Keratinocyte (primary cell): ENCODE measurements at regions not wholly inside any gene's neighbourhood (a gene's known extent, or its start where the extent isn't known, plus 50 kb on each side); places are given as distances from the start of the nearest gene placed in this dataset.

Source experiments
- DNase-seq: peaks from one replicate; pipeline ENCODE4 v3.0.0-alpha.2; 2011; ENCODE audit warnings: low read depth, missing footprints, low spot score
- FAIRE-seq: peaks from 2 replicates; lab custom pipeline; 2011; peaks lifted over from hg19 to GRCh38; lab: Jason Lieb, UNC
- H2AFZ ChIP-seq: 2 replicates; pipeline ENCODE4 v1.6.0; 2012; ENCODE audit warnings: low read length, control low read depth, inconsistent platforms; ENCODE audit not compliant: control insufficient read depth
- H3K27ac ChIP-seq: 2 replicates; pipeline ENCODE4 v1.5.1; 2011; ENCODE audit warnings: low read length; ENCODE audit not compliant: control insufficient read depth, insufficient read depth
- H3K27me3 ChIP-seq: 3 replicates; pipeline ENCODE4 v1.6.0; 2011; ENCODE audit warnings: low read length; ENCODE audit not compliant: control insufficient read depth, insufficient read depth; ENCODE audit errors: extremely low read depth
- H3K36me3 ChIP-seq, 2 experiments: 2 replicates in 1 of 2; 3 replicates in 1 of 2; pipeline ENCODE4 v1.5.1; 2011; ENCODE audit warnings: low read length in 2 of 2, mild to moderate bottlenecking in 1 of 2; ENCODE audit not compliant: control insufficient read depth in 2 of 2, insufficient read depth in 2 of 2; ENCODE audit errors: extremely low read depth in 1 of 2
- H3K4me1 ChIP-seq: 3 replicates; pipeline ENCODE4 v1.5.1; 2011; ENCODE audit warnings: low read length; ENCODE audit not compliant: control insufficient read depth, insufficient read depth; ENCODE audit errors: extremely low read depth
- H3K4me2 ChIP-seq: 3 replicates; pipeline ENCODE4 v1.6.0; 2011; ENCODE audit warnings: low read depth, low read length; ENCODE audit not compliant: control insufficient read depth, insufficient read depth; ENCODE audit errors: extremely low read depth
- H3K4me3 ChIP-seq, 3 experiments: fragments of 200-600 bp in 1 of 3; sonication (generic) in 1 of 3; 2 replicates in 2 of 3; 3 replicates in 1 of 3; pipeline ENCODE4 v1.5.1; 2011 to 2016; ENCODE audit warnings: low read length in 3 of 3, mild to moderate bottlenecking in 3 of 3, control low read depth in 2 of 3, inconsistent platforms in 1 of 3, low read depth in 1 of 3, mixed read lengths in 1 of 3, mixed run types in 1 of 3, moderate library complexity in 1 of 3; ENCODE audit not compliant: control insufficient read depth in 2 of 3, insufficient read depth in 2 of 3; ENCODE audit errors: extremely low read depth in 1 of 3
- H3K79me2 ChIP-seq: 2 replicates; pipeline ENCODE4 v1.6.0; 2012; ENCODE audit warnings: low read length; ENCODE audit not compliant: control insufficient read depth, insufficient read depth
- H3K9ac ChIP-seq: 3 replicates; pipeline ENCODE4 v1.6.0; 2011; ENCODE audit warnings: low read length; ENCODE audit not compliant: control insufficient read depth, insufficient read depth; ENCODE audit errors: extremely low read depth
- H3K9me1 ChIP-seq: 3 replicates; pipeline ENCODE4 v1.6.0; 2011; ENCODE audit warnings: low read length; ENCODE audit not compliant: control insufficient read depth, insufficient read depth; ENCODE audit errors: extremely low read depth
- H3K9me3 ChIP-seq: 2 replicates; pipeline ENCODE4 v1.5.1; 2012; ENCODE audit warnings: low read depth, low read length; ENCODE audit not compliant: control insufficient read depth
- H4K20me1 ChIP-seq: 3 replicates; pipeline ENCODE4 v1.6.0; 2011; ENCODE audit warnings: low read length; ENCODE audit not compliant: control insufficient read depth, insufficient read depth; ENCODE audit errors: extremely low read depth
- EZH2 ChIP-seq: IDR thresholded peaks from one replicate; pipeline ENCODE4 v1.6.1; 2012; ENCODE audit warnings: inconsistent platforms, mild to moderate bottlenecking, low read length, moderate library complexity
- dilution Hi-C: fragments of 300-500 bp; cut with MboI; formaldehyde crosslinking; loops from one replicate; pipeline ENCODE4 v1.7.0; 2020; ENCODE audit warnings: low sequenced_read_pairs; ENCODE audit not compliant: extremely low pct_ligation_motif_present
- TF ChIP-seq, protein P1 (sequence below), 3 experiments: IDR thresholded peaks in 1 of 3; conservative IDR thresholded peaks in 1 of 3; optimal IDR thresholded peaks in 1 of 3; 2 replicates in 2 of 3; 3 replicates in 1 of 3; pipeline versions ENCODE3 to v1.5.1; 2011; ENCODE audit warnings: low read length in 3 of 3, mild to moderate bottlenecking in 3 of 3, moderate library complexity in 2 of 3, control low read depth in 1 of 3, inconsistent platforms in 1 of 3; ENCODE audit not compliant: insufficient read depth in 2 of 3; ENCODE audit errors: extremely low read depth in 1 of 3

DNA sequence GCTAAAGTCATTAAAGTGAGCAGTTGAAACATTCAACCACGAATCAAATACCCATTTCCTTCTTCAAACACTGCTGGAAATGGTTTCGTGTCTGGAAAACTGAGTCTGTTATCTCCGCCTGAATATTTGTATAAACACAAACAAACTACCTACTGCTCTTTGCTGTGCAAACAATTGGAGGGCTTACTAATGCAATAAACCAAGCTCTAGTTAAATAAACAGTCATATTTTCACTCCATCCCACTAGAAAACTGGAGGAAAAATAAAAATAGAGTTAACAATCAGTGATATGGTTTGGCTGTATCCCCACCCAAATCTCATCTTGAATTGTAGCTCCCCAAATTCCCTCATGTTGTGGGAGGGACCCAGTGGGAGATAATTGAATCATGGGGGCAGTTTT lies 397.6 kb downstream of the RASEF start:
- H2AFZ ChIP-seq: no peak overlapping the region
- TF ChIP-seq, protein P1, sequence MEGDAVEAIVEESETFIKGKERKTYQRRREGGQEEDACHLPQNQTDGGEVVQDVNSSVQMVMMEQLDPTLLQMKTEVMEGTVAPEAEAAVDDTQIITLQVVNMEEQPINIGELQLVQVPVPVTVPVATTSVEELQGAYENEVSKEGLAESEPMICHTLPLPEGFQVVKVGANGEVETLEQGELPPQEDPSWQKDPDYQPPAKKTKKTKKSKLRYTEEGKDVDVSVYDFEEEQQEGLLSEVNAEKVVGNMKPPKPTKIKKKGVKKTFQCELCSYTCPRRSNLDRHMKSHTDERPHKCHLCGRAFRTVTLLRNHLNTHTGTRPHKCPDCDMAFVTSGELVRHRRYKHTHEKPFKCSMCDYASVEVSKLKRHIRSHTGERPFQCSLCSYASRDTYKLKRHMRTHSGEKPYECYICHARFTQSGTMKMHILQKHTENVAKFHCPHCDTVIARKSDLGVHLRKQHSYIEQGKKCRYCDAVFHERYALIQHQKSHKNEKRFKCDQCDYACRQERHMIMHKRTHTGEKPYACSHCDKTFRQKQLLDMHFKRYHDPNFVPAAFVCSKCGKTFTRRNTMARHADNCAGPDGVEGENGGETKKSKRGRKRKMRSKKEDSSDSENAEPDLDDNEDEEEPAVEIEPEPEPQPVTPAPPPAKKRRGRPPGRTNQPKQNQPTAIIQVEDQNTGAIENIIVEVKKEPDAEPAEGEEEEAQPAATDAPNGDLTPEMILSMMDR (optimal IDR thresholded peaks at IDR 0.05 in 1 of 3, IDR thresholded peaks at IDR 0.05 in 1 of 3, conservative IDR thresholded peaks at IDR 0.05 in 1 of 3; ENCODE audit: extremely low read depth in 1 of 3, insufficient read depth in 2 of 3, low read length in 3 of 3): no peak
- no peak for TF ChIP-seq EZH2
- no peaks in the 10 kb centered on the region for H3K9me3 ChIP-seq
- H3K4me2 ChIP-seq: no peak overlapping the region
- no peaks in the 10 kb centered on the region for H3K36me3 ChIP-seq
- H3K27me3 ChIP-seq: no peaks in the 10 kb centered on the region
- H3K27ac ChIP-seq: no peak overlapping the region
- no peaks in the 10 kb centered on the region for H3K79me2 ChIP-seq
- no peak overlapping the region for H3K9ac ChIP-seq
- H3K4me3 ChIP-seq: no peak overlapping the region
- no peak for DNase-seq
- no peaks in the 10 kb centered on the region for H3K9me1 ChIP-seq
- no peaks in the 10 kb centered on the region for H3K4me1 ChIP-seq
- no peak for FAIRE-seq
- no peaks in the 10 kb centered on the region for H4K20me1 ChIP-seq
- dilution Hi-C loops: no loop called here

DNA sequence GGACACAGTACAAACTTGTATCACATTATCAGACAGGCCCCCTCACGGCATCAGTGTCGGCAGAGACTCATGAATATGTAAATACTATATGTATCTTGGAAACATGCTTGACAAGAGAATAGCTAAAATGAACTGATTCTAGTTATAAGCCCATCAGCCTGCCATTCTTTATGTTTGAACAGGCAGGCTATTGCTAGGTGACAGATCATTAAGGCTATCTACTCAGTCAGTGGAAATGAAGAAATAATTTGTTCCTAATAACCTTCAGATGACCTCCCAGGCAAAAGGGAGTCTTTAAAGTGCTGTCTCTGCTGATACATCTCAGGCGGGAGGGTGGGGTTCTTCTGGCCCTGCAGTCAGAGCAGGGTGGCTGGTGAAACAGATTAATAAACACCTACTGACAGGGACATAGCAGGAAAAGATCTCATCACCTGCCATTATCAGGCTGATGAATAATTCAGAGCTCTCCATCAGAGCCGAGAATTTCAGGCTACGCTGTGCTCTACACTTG lies 394.2 kb downstream of the RASEF start:
- H3K4me1 ChIP-seq: no peaks in the 10 kb centered on the region
- no peaks in the 10 kb centered on the region for H3K27me3 ChIP-seq
- TF ChIP-seq, protein P1 (optimal IDR thresholded peaks at IDR 0.05 in 1 of 3, IDR thresholded peaks at IDR 0.05 in 1 of 3, conservative IDR thresholded peaks at IDR 0.05 in 1 of 3; ENCODE audit: extremely low read depth in 1 of 3, insufficient read depth in 2 of 3, low read length in 3 of 3): no peak
- TF ChIP-seq EZH2: no peak
- no peak overlapping the region for H2AFZ ChIP-seq
- FAIRE-seq: no peak
- no peak overlapping the region for H3K27ac ChIP-seq
- H3K36me3 ChIP-seq: no peaks in the 10 kb centered on the region
- DNase-seq: no peak
- H3K9me3 ChIP-seq: no peaks in the 10 kb centered on the region
- H3K9me1 ChIP-seq: no peaks in the 10 kb centered on the region
- dilution Hi-C loops: no loop called here
- H3K79me2 ChIP-seq: no peaks in the 10 kb centered on the region
- H3K9ac ChIP-seq: no peak overlapping the region
- no peak overlapping the region for H3K4me2 ChIP-seq
- H3K4me3 ChIP-seq: no peak overlapping the region
- H4K20me1 ChIP-seq: no peaks in the 10 kb centered on the region
